Parathyroid adenoma (tissue), 2 donors: ENCODE measurements at regions not wholly inside any gene's neighbourhood (a gene's known extent, or its start where the extent isn't known, plus 50 kb on each side); places are given as distances from the start of the nearest gene placed in this dataset.

Experiments
- H2AFZ ChIP-seq: fragments of 300-600 bp; sonication (generic); one replicate; pipeline ENCODE4 v1.7.0; 2017; ENCODE audit warnings: antibody characterized with exemption, mild to moderate bottlenecking
- H3K27ac ChIP-seq: fragments of 300-600 bp; sonication (generic); one replicate; pipeline ENCODE4 v1.7.0; 2017
- H3K27me3 ChIP-seq: fragments of 300-600 bp; sonication (generic); one replicate; pipeline ENCODE4 v1.7.0; 2017; ENCODE audit warnings: low read length; ENCODE audit not compliant: control insufficient read depth, insufficient read depth
- H3K36me3 ChIP-seq: fragments of 300-600 bp; sonication (generic); one replicate; pipeline ENCODE4 v1.7.0; 2017; ENCODE audit warnings: low read length; ENCODE audit not compliant: control insufficient read depth, insufficient read depth
- H3K4me1 ChIP-seq: fragments of 300-600 bp; sonication (generic); one replicate; pipeline ENCODE4 v1.7.0; 2017; ENCODE audit warnings: control low read depth
- H3K4me2 ChIP-seq: fragments of 300-600 bp; sonication (generic); one replicate; pipeline ENCODE4 v1.7.0; 2017; ENCODE audit warnings: low read length
- H3K4me3 ChIP-seq: fragments of 300-600 bp; sonication (generic); one replicate; pipeline ENCODE4 v1.7.0; 2017; ENCODE audit warnings: low read depth, low read length
- H3K79me2 ChIP-seq: fragments of 300-600 bp; sonication (generic); one replicate; pipeline ENCODE4 v1.7.0; 2017; ENCODE audit warnings: control low read depth
- H3K9ac ChIP-seq: fragments of 300-600 bp; sonication (generic); one replicate; pipeline ENCODE4 v1.7.0; 2017; ENCODE audit warnings: mild to moderate bottlenecking
- H3K9me3 ChIP-seq: fragments of 300-600 bp; sonication (generic); one replicate; pipeline ENCODE4 v1.7.0; 2017; ENCODE audit warnings: low read length; ENCODE audit not compliant: control insufficient read depth
- TF ChIP-seq, protein P1 (sequence below): fragments of 300-600 bp; sonication (generic); IDR thresholded peaks from one replicate; pipeline ENCODE4 v1.7.0; 2017; ENCODE audit warnings: antibody characterized with exemption, mild to moderate bottlenecking
- donor health status: primary hyperparathyroidism.

DNA sequence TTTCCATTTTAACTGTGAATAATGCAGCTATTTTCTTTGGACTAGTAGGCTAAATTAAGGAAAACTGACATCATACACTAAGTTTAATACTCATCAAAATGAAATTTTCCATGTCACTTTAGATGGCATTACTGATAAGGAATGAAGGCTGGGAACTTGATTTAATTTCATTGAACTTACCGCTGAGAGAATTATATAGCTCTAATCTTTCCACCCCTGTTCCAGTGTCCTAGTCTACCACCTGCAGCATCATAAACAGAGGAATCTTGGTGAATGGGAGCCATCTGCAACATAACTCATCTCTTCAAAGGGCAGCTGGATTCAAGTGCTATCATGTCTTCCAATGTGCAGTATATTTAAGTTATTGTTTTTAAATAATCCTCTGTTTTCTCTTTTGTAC lies 1395.2 kb downstream of the EPHA7 start:
- no peaks in the 10 kb centered on the region for H3K27me3 ChIP-seq
- no peaks in the 10 kb centered on the region for H3K79me2 ChIP-seq
- TF ChIP-seq, protein P1, sequence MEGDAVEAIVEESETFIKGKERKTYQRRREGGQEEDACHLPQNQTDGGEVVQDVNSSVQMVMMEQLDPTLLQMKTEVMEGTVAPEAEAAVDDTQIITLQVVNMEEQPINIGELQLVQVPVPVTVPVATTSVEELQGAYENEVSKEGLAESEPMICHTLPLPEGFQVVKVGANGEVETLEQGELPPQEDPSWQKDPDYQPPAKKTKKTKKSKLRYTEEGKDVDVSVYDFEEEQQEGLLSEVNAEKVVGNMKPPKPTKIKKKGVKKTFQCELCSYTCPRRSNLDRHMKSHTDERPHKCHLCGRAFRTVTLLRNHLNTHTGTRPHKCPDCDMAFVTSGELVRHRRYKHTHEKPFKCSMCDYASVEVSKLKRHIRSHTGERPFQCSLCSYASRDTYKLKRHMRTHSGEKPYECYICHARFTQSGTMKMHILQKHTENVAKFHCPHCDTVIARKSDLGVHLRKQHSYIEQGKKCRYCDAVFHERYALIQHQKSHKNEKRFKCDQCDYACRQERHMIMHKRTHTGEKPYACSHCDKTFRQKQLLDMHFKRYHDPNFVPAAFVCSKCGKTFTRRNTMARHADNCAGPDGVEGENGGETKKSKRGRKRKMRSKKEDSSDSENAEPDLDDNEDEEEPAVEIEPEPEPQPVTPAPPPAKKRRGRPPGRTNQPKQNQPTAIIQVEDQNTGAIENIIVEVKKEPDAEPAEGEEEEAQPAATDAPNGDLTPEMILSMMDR, result no peak

DNA sequence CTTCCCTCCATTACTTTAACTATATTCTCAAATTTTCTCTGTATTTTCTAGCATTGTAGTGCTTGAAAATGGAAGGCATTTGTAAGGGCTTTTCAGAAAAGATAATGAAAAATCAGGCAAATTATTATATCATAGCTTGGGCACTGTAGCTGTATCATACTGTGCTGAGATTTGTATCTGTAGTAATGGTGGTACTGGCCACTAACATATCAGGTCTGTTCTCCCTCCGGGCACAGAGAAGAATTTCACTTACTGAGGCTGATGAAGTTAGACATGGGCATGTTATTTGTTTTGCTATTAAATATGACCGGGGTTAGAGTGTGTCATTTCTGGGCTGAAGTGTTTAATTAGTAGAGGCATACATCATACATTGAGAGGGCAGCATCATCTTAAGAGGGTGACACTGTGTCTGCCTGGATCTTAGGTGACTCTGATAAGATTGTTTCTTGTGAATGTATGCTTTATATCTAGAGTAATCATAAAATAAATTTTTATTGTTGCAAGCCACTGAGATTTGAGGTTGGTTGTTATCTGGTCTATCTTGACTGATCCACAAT lies 1395.9 kb downstream of the EPHA7 start:
- H3K4me3 ChIP-seq, result no peak overlapping the region
- H3K4me2 ChIP-seq, result no peak overlapping the region
- H3K79me2 ChIP-seq, result no peaks in the 10 kb centered on the region
- H3K4me1 ChIP-seq, result no peaks in the 10 kb centered on the region
- H3K27me3 ChIP-seq, result no peaks in the 10 kb centered on the region
- H3K9ac ChIP-seq, result no peak overlapping the region
- H3K36me3 ChIP-seq, result no peaks in the 10 kb centered on the region
- TF ChIP-seq, protein P1, result no peak
- H3K27ac ChIP-seq, result no peak overlapping the region
- no peak overlapping the region for H2AFZ ChIP-seq
- H3K9me3 ChIP-seq, result no peaks in the 10 kb centered on the region

More for the DNA sequence above, 1395.2 kb downstream of the EPHA7 start:
- Histone ChIP-seq H3K4me2 (no peak overlapping the region), H3K9me3 (no peaks in the 10 kb centered on the region), H3K27ac (no peak overlapping the region), H3K4me3 (no peak overlapping the region), H3K4me1 (no peaks in the 10 kb centered on the region), H2AFZ (no peak overlapping the region), H3K36me3 (no peaks in the 10 kb centered on the region), H3K9ac (no peak overlapping the region)

GRCh38 chr6:92011681-92012245 lies 1407.6 kb downstream of the EPHA7 start:
- Histone ChIP-seq H3K9ac (no peak overlapping the region), H3K27ac (no peak overlapping the region), H3K79me2 (no peaks in the 10 kb centered on the region), H3K27me3 (no peaks in the 10 kb centered on the region), H2AFZ (no peak overlapping the region), H3K4me3 (no peak overlapping the region), H3K4me1 (no peaks in the 10 kb centered on the region), H3K4me2 (no peak overlapping the region), H3K9me3 (no peaks in the 10 kb centered on the region), H3K36me3 (no peaks in the 10 kb centered on the region)
- TF ChIP-seq, protein P1, result no peak

DNA sequence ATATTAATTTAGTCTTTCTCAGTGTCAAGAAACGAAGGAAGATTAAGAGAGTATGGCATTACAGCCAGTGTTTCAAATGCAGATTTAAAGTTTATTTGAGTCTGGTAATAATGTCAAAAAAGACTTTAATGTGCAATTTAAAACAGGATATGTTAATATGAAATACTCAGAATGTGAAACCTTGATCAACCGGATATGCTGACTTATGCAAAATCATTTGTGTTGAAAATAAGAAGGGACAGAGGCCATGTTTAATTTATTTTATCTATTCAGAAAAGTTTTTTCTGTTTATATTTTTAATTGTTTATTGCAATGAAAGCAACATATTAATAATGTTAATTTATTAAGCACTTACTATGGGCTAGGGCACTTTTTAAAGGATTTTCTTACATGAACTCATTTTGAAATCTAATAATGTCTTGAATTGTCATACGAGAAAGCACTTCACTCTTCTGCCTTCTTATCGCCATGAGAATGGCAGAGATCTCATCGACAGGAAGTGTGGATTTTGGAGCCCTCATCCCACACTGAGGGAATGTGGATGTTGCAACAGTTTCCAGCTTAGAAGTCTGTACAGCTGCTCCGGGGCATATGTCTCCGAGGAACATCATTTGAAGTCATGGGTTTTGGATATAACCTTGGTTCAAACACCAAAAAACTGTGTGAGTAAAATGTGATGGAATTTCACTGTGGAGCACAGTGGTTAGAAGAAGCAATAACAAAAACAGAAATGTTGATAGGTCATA lies 1410.4 kb downstream of the EPHA7 start:
- Histone ChIP-seq H2AFZ (no peak overlapping the region), H3K79me2 (no peaks in the 10 kb centered on the region), H3K27me3 (no peaks in the 10 kb centered on the region), H3K4me2 (no peak overlapping the region), H3K27ac (no peak overlapping the region), H3K4me1 (no peaks in the 10 kb centered on the region), H3K36me3 (no peaks in the 10 kb centered on the region), H3K4me3 (no peak overlapping the region), H3K9ac (no peak overlapping the region), H3K9me3 (no peaks in the 10 kb centered on the region)
- TF ChIP-seq, protein P1, result no peak
